Loucy (cell line): ENCODE measurements at regions not wholly inside any gene's neighbourhood (a gene's known extent, or its start where the extent isn't known, plus 50 kb on each side); places are given as distances from the start of the nearest gene placed in this dataset.

Source experiments
- EZH2phosphoT487 ChIP-seq: fragments of 200-600 bp; IDR thresholded peaks from 2 replicates; pipeline ENCODE4 v1.6.1; 2018; ENCODE audit warnings: antibody characterized with exemption, mild to moderate bottlenecking, moderate library complexity, borderline replicate concordance
- TF ChIP-seq, protein P1 (sequence below): fragments of 200-600 bp; sonication (generic); conservative IDR thresholded peaks from 2 replicates; pipeline ENCODE4 v1.5.1; 2014; ENCODE audit warnings: mild to moderate bottlenecking, antibody characterized with exemption, low read length

DNA sequence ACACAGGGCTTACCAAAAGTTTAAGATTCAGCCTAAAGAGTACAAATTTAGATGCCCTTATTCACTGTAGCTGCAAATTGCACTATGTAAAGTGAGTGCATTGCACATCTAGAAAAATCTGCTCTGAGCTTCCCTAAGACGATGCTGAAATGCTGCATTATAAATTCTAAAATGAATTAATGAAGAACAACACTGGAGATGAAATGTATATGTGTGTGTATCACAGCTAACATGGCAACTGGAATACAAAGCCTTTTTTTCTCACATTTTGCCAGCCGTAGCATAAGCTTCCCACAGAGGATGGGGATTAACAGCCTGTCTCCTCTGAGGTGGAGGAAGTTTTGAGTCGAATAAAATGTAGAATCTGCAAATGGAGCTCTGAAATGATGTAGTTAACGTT lies 338.3 kb upstream of the ZEB2 start:
- TF ChIP-seq, protein P1, sequence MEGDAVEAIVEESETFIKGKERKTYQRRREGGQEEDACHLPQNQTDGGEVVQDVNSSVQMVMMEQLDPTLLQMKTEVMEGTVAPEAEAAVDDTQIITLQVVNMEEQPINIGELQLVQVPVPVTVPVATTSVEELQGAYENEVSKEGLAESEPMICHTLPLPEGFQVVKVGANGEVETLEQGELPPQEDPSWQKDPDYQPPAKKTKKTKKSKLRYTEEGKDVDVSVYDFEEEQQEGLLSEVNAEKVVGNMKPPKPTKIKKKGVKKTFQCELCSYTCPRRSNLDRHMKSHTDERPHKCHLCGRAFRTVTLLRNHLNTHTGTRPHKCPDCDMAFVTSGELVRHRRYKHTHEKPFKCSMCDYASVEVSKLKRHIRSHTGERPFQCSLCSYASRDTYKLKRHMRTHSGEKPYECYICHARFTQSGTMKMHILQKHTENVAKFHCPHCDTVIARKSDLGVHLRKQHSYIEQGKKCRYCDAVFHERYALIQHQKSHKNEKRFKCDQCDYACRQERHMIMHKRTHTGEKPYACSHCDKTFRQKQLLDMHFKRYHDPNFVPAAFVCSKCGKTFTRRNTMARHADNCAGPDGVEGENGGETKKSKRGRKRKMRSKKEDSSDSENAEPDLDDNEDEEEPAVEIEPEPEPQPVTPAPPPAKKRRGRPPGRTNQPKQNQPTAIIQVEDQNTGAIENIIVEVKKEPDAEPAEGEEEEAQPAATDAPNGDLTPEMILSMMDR, result no peak
- TF ChIP-seq EZH2phosphoT487, result no peak
